Fibroblast of the aortic adventitia (primary cell): ENCODE measurements at regions not wholly inside any gene's neighbourhood (a gene's known extent, or its start where the extent isn't known, plus 50 kb on each side); places are given as distances from the start of the nearest gene placed in this dataset.

Experiments
- DNase-seq: peaks from one replicate; pipeline ENCODE4 v3.0.0-alpha.2; 2010; ENCODE audit warnings: low read depth
- H3K4me3 ChIP-seq: 2 replicates; pipeline ENCODE4 v1.5.1; 2011; ENCODE audit warnings: low read depth, mild to moderate bottlenecking, control low read depth, low read length, moderate library complexity
- TF ChIP-seq, protein P1 (sequence below): IDR thresholded peaks from 2 replicates; pipeline ENCODE4 v1.5.1; 2011; ENCODE audit warnings: mild to moderate bottlenecking, low read length, control low read depth, inconsistent platforms; ENCODE audit not compliant: insufficient read depth

DNA sequence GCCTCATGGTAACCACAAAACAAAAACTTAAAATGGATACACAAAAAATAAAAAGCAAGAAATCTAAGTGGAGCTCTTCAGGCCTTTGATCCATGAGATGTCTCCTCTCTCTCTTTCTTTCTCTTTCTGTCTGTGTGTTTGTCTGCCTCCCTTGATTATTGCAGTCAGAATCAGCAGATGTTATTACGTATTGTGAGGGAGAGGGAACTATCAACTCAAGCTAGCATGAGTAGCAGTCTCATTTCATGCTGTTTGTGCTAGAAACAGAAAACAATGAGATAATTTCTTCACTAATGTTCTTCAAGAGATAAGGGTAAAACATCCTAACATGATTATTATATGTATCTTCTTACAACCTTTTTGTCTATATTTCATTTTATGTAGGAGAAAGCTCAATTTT is 103.7 kb upstream of the PDC start:
- no peak overlapping the region for H3K4me3 ChIP-seq
- TF ChIP-seq, protein P1, sequence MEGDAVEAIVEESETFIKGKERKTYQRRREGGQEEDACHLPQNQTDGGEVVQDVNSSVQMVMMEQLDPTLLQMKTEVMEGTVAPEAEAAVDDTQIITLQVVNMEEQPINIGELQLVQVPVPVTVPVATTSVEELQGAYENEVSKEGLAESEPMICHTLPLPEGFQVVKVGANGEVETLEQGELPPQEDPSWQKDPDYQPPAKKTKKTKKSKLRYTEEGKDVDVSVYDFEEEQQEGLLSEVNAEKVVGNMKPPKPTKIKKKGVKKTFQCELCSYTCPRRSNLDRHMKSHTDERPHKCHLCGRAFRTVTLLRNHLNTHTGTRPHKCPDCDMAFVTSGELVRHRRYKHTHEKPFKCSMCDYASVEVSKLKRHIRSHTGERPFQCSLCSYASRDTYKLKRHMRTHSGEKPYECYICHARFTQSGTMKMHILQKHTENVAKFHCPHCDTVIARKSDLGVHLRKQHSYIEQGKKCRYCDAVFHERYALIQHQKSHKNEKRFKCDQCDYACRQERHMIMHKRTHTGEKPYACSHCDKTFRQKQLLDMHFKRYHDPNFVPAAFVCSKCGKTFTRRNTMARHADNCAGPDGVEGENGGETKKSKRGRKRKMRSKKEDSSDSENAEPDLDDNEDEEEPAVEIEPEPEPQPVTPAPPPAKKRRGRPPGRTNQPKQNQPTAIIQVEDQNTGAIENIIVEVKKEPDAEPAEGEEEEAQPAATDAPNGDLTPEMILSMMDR = no peak
- peak; percentile 1 for DNase-seq

DNA sequence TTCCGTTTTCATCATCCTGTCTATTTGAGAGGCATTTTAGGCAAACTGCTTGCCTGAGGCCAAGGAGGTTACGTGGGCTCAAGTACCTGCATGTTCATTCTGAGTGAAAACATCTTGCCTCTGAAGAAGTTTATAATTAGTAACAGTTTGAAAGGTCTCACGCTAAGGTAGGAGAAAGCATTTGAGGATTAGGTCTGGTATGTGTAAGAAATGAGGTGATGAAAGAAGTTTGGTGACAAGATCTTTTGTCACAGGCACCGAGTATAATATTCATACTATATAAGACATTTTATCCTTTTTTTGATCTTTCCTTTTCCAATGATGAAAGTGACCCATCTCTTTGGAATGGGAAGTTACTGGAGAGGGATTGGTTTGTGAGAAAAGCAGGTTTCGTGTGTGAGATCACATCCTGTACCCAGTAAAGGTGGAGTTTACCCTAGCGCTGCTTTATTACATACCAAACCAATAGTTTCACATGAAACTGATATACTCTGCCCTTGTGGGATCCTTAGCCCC is 98.7 kb upstream of the PDC start:
- TF ChIP-seq, protein P1 = no peak
- DNase-seq = peak; percentile 11
- H3K4me3 ChIP-seq = no peak overlapping the region

DNA sequence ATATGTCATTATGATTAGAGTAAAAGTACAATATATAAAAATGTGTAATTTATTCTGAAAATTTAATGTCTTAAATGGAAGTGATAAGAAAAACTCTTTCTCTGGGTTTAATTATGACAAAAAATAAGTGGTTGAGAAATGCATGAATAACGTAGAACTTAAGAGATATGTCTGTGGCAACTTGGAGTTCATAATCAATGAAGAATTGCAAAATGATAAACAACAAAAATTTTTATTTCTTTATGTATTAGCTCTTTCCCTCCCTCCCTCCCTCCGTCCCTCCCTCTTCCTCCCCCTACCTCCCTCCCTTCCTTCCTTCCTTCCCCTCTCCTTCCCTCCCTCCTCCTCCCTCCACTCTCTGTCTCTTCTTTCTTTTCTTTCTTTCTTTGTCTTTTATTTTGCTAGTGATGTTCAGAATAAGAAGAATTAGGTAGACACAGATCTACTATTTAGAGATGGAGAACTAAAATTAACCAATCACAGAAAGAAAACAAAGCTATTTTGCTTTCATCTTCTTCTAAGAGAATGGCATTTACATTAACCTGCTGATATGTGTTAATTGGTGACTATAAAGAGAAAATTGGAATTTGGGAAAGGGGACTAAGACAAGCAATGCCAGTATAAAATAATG is 96.3 kb upstream of the PDC start:
- H3K4me3 ChIP-seq = no peak overlapping the region
- no peak for DNase-seq
- TF ChIP-seq, protein P1 = no peak

DNA sequence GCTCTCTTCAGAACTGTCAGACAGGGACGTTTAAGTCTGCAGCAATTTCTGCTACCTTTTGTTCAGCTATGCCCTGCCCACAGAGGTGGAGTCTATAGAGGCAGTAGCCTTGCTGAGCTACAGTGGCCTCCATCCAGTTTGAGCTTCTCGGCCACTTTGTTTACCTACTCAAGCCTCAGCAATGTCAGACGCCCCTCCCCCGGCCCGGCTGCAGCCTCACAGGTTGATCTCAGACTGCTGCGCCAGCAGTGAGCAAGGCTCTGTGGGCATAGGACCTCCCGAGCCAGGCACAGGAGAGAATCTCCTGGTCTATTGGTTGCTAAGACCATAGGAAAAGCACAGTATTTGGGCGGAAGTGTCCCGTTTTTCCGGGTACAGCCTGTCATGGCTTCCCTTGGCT is 89.9 kb upstream of the PDC start:
- DNase-seq = no peak
- no peak overlapping the region for H3K4me3 ChIP-seq
- TF ChIP-seq, protein P1 = no peak

DNA sequence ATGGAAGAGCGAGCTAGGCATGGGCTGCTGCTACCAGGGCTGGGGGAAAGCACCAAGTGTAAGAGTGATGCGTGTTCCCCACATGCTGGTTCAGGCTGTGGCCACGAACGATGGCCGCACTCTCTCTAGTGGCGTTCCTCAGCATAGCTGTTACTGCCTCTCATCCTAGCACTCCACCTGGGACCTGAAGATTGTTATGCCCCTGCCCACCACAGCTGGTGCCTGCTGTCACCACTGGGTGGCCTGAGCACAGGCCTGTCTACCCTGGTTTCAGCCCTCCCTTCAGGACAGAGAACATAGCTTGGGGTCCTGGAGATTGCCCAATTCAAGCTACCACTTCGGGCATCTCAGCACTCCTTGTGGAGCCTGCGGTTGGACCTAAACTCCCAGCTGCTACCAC is 80.1 kb upstream of the PDC start:
- no peak overlapping the region for H3K4me3 ChIP-seq
- TF ChIP-seq, protein P1 = no peak
- no peak for DNase-seq

DNA sequence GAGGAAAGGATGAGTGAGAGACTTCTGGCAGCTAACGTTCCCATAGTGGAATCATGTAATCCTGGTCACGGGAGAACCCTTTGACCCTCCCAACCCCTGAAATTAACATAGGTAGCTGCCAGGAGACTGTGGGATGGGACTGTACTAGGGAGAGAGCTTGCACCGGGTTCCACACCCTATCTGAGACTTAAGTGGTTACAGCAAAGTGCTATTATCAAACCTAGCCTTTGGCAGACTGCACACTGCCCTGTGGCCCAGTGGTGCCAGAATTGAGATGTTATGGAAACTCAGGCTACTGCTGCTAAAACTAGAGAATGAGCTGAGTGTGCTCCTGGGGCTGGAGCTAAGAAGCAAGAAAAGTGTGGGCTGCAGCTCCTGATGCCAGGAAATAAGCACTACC is 79.6 kb upstream of the PDC start:
- TF ChIP-seq, protein P1 = no peak
- DNase-seq = no peak
- no peak overlapping the region for H3K4me3 ChIP-seq
